H9 (cell line): ENCODE measurements at regions not wholly inside any gene's neighbourhood (a gene's known extent, or its start where the extent isn't known, plus 50 kb on each side); places are given as distances from the start of the nearest gene placed in this dataset.

Experiments
- DNase-seq: peaks from one replicate; pipeline ENCODE4 v3.0.0-alpha.2; 2017
- H2AFZ ChIP-seq: one replicate; pipeline ENCODE4 v1.6.1; 2013; ENCODE audit warnings: mild to moderate bottlenecking, low read length, control low read depth, moderate library complexity
- H2AK5ac ChIP-seq: 2 replicates; pipeline ENCODE4 v1.6.1; 2013; ENCODE audit warnings: low read length, control low read depth, mixed read lengths; ENCODE audit not compliant: insufficient read length
- H2BK120ac ChIP-seq: one replicate; pipeline ENCODE4 v1.6.1; 2013; ENCODE audit warnings: low read depth, mild to moderate bottlenecking, low read length, control low read depth, inconsistent platforms; ENCODE audit not compliant: poor library complexity, severe bottlenecking
- H2BK12ac ChIP-seq: 2 replicates; pipeline ENCODE4 v1.6.1; 2013; ENCODE audit warnings: low read length, control low read depth, mixed read lengths, low read depth; ENCODE audit not compliant: insufficient read length
- H2BK15ac ChIP-seq: 2 replicates; pipeline ENCODE4 v1.6.1; 2013; ENCODE audit warnings: low read depth, low read length, control low read depth
- H2BK20ac ChIP-seq: one replicate; pipeline ENCODE4 v1.6.1; 2013; ENCODE audit warnings: low read depth, mild to moderate bottlenecking, low read length, control low read depth, inconsistent platforms; ENCODE audit not compliant: poor library complexity, severe bottlenecking
- H2BK5ac ChIP-seq: 2 replicates; pipeline ENCODE4 v1.6.1; 2013; ENCODE audit warnings: low read length, control low read depth, mixed read lengths; ENCODE audit not compliant: insufficient read length
- H3K14ac ChIP-seq: 2 replicates; pipeline ENCODE4 v1.6.1; 2013; ENCODE audit warnings: low read length, control low read depth; ENCODE audit not compliant: insufficient read depth
- H3K18ac ChIP-seq: 2 replicates; pipeline ENCODE4 v1.6.1; 2013; ENCODE audit warnings: low read depth, mild to moderate bottlenecking, mixed read lengths, low read length, control low read depth; ENCODE audit not compliant: insufficient read length
- H3K23ac ChIP-seq: 2 replicates; pipeline ENCODE4 v1.6.1; 2013; ENCODE audit warnings: low read length, control low read depth, mixed read lengths, low read depth; ENCODE audit not compliant: insufficient read length
- H3K23me2 ChIP-seq: 2 replicates; pipeline ENCODE4 v1.6.1; 2013; ENCODE audit warnings: low read depth, mild to moderate bottlenecking, mixed read lengths, low read length, control low read depth; ENCODE audit not compliant: insufficient read length, poor library complexity, severe bottlenecking
- H3K27ac ChIP-seq: 2 replicates; pipeline ENCODE4 v1.5.1; 2013; ENCODE audit warnings: low read length, control low read depth, mixed read lengths, low read depth; ENCODE audit not compliant: insufficient read length
- H3K27me3 ChIP-seq: 2 replicates; pipeline ENCODE4 v1.6.1; 2013; ENCODE audit warnings: low read length, control low read depth, inconsistent platforms; ENCODE audit not compliant: insufficient read depth
- H3K4ac ChIP-seq: 2 replicates; pipeline ENCODE4 v1.6.1; 2013; ENCODE audit warnings: low read depth, mild to moderate bottlenecking, control low read depth, inconsistent platforms, low read length, moderate library complexity
- H3K4me1 ChIP-seq: 2 replicates; pipeline ENCODE4 v1.6.1; 2013; ENCODE audit warnings: low read length, control low read depth, inconsistent platforms; ENCODE audit not compliant: insufficient read depth
- H3K4me2 ChIP-seq: 2 replicates; pipeline ENCODE4 v1.6.1; 2013; ENCODE audit warnings: low read length, control low read depth, mixed read lengths; ENCODE audit not compliant: insufficient read length, insufficient read depth
- H3K56ac ChIP-seq: 2 replicates; pipeline ENCODE4 v1.6.1; 2013; ENCODE audit warnings: low read depth, mild to moderate bottlenecking, mixed read lengths, low read length, control low read depth; ENCODE audit not compliant: insufficient read length
- H3K79me1 ChIP-seq: 2 replicates; pipeline ENCODE4 v1.6.1; 2013; ENCODE audit warnings: low read depth, mild to moderate bottlenecking, moderate library complexity, low read length, control low read depth, inconsistent platforms; ENCODE audit not compliant: insufficient read depth, poor library complexity, severe bottlenecking
- H3K79me2 ChIP-seq: 2 replicates; pipeline ENCODE4 v1.6.1; 2013; ENCODE audit warnings: low read length, control low read depth, inconsistent platforms; ENCODE audit not compliant: insufficient read depth
- H3K9ac ChIP-seq: 2 replicates; pipeline ENCODE4 v1.6.1; 2013; ENCODE audit warnings: low read length, control low read depth, mixed read lengths; ENCODE audit not compliant: insufficient read length; ENCODE audit errors: extremely low read depth
- H3K9me3 ChIP-seq: one replicate; pipeline ENCODE4 v1.6.1; 2013; ENCODE audit warnings: low read depth, low read length, inconsistent platforms; ENCODE audit not compliant: control insufficient read depth
- H3T11ph ChIP-seq: one replicate; pipeline ENCODE4 v1.6.1; 2013; ENCODE audit warnings: mild to moderate bottlenecking, low read length, control low read depth, inconsistent platforms
- H4K20me1 ChIP-seq: one replicate; pipeline ENCODE4 v1.6.1; 2013; ENCODE audit not compliant: control insufficient read depth, insufficient read length, insufficient read depth
- H4K5ac ChIP-seq: 2 replicates; pipeline ENCODE4 v1.6.1; 2013; ENCODE audit warnings: low read depth, mild to moderate bottlenecking, mixed read lengths, low read length, control low read depth; ENCODE audit not compliant: insufficient read length
- H4K8ac ChIP-seq: replicated peaks from 2 replicates; pipeline ENCODE4 v1.6.1; 2013; ENCODE audit warnings: low read length, control low read depth, mixed read lengths, low read depth; ENCODE audit not compliant: insufficient read length
- H4K91ac ChIP-seq: 2 replicates; pipeline ENCODE4 v1.6.1; 2013; ENCODE audit warnings: low read depth, mild to moderate bottlenecking, moderate library complexity, mixed read lengths, low read length, control low read depth; ENCODE audit not compliant: insufficient read length
- H3K27ac Mint-ChIP-seq, 3 experiments: 2 replicates in 2 of 3; 3 replicates in 1 of 3; pipeline ENCODE4 v1.8.0; 2020 to 2021; ENCODE audit warnings: mixed read lengths in 3 of 3, mild to moderate bottlenecking in 1 of 3, moderate library complexity in 1 of 3
- H3K27me3 Mint-ChIP-seq: 2 replicates; pipeline ENCODE4 v1.8.0; 2021; ENCODE audit warnings: low read depth, mild to moderate bottlenecking, moderate library complexity, mixed read lengths
- H3K36me3 Mint-ChIP-seq, 3 experiments: 2 replicates in 2 of 3; 3 replicates in 1 of 3; pipeline ENCODE4 v1.8.0; 2020 to 2021; ENCODE audit warnings: low read depth in 3 of 3, mixed read lengths in 3 of 3; ENCODE audit not compliant: insufficient read depth in 1 of 3
- H3K4me1 Mint-ChIP-seq, 2 experiments: 2 replicates each; pipeline ENCODE4 v1.8.0; 2020; ENCODE audit warnings: mixed read lengths in 2 of 2
- H3K4me3 Mint-ChIP-seq, 2 experiments: 2 replicates in 1 of 2; 3 replicates in 1 of 2; pipeline ENCODE4 v1.8.0; 2020 to 2021; ENCODE audit warnings: mild to moderate bottlenecking in 2 of 2, mixed read lengths in 2 of 2, moderate library complexity in 1 of 2
- H3K9me3 Mint-ChIP-seq, 2 experiments: 2 replicates in 1 of 2; 3 replicates in 1 of 2; pipeline ENCODE4 v1.8.0; 2020; ENCODE audit warnings: mild to moderate bottlenecking in 2 of 2, mixed read lengths in 2 of 2, moderate library complexity in 1 of 2
- CTCF ChIP-seq: fragments of 200-600 bp; sonication (generic); conservative IDR thresholded peaks from 3 replicates; pipeline ENCODE4 v1.8.0; 2021; ENCODE audit warnings: antibody characterized with exemption, mild to moderate bottlenecking
- WGBS: extraction: QIAGEN DNeasy Blood & Tissue Kit; methylation state at CpG from one replicate; pipeline ENCODE4 v1.1.7; 2013; ENCODE audit warnings: missing lambda C conversion rate, low lambda C conversion rate, mixed read lengths; ENCODE audit not compliant: insufficient read length; ENCODE audit errors: extremely low coverage; 5-methylcytosine and 5-hydroxymethylcytosine counted together

DNA sequence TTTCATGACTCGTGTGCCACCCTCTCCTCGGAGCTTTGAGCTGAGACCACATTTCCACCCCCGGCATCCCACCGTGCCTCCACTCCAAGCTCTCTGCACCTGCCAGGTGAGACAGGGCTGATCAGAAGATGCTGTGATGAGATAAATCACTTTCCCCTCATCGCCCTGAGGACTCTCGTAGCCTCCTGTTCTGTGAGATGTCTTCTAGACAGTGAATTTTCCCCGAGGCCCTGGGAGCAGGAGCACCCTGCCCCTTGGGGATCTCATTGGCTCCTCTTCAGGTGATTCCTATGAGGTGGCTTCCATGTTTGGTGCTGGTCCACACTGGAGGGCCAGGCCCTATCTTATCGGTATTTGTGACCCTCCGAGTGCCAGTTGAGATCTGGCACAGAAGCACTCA, 154.0 kb upstream of the TSHZ3 start:
- no peak overlapping the region for H2BK5ac ChIP-seq
- H2BK120ac ChIP-seq: no peak overlapping the region
- no peak overlapping the region for H2AK5ac ChIP-seq
- H3K27ac ChIP-seq: no peak overlapping the region
- Mint-ChIP-seq H3K4me3 (no peak overlapping the region), H3K9me3 (no peaks in the 10 kb centered on the region; a peak in 1 of 5 replicates), H3K27ac (peak overlapping the region in 1 of 3 experiments; percentile 46; a peak in 1 of 7 replicates), H3K27me3 (no peaks in the 10 kb centered on the region; the same call in 1 of the 2 replicates), H3K36me3 (no peaks in the 10 kb centered on the region; a peak in 1 of 7 replicates), H3K4me1 (peaks cover 8 to 12% of the 10 kb centered on the region in 2 experiments)
- WGBS: no CpG with 5 or more reads among the region's 9 CpGs
- no peak for DNase-seq
- H3K9ac ChIP-seq: no peak overlapping the region
- no peaks in the 10 kb centered on the region for H3K79me2 ChIP-seq
- no peak overlapping the region for H3K23ac ChIP-seq
- no peak overlapping the region for H2AFZ ChIP-seq
- no peak overlapping the region for H3K56ac ChIP-seq
- no peak overlapping the region for H2BK12ac ChIP-seq
- no peaks in the 10 kb centered on the region for H3K79me1 ChIP-seq
- H4K8ac ChIP-seq: no peak overlapping the region
- H2BK15ac ChIP-seq: no peak overlapping the region
- no peaks in the 10 kb centered on the region for H3K23me2 ChIP-seq
- no peak overlapping the region for H3T11ph ChIP-seq
- H4K91ac ChIP-seq: no peak overlapping the region
- no peak overlapping the region for H3K18ac ChIP-seq
- H3K9me3 ChIP-seq: no peaks in the 10 kb centered on the region
- H3K4ac ChIP-seq: no peak overlapping the region
- no peaks in the 10 kb centered on the region; the same call in 1 of the 2 replicates for H3K27me3 ChIP-seq
- no peak for TF ChIP-seq CTCF
- H3K4me2 ChIP-seq: no peak overlapping the region
- no peak overlapping the region for H2BK20ac ChIP-seq
- no peaks in the 10 kb centered on the region for H4K20me1 ChIP-seq
- no peaks in the 10 kb centered on the region for H3K4me1 ChIP-seq
- no peak overlapping the region for H4K5ac ChIP-seq
- no peak overlapping the region for H3K14ac ChIP-seq
